SK-MEL-5 (cell line): ENCODE measurements at regions not wholly inside any gene's neighbourhood (a gene's known extent, or its start where the extent isn't known, plus 50 kb on each side); places are given as distances from the start of the nearest gene placed in this dataset.
"Not testable (repeated sequence)": the region's sequence is repeated elsewhere in the genome, so short reads cannot be mapped to it uniquely, and the experiment has no call there.

Source experiments
- DNase-seq: peaks from one replicate; pipeline ENCODE4 v3.0.0-alpha.2; 2016; ENCODE audit warnings: low read depth, low spot score
- in situ Hi-C: cut with HindIII; loops from 2 replicates; pipeline ENCODE4 v1.10.0; 2016; ENCODE audit warnings: low sequenced_read_pairs, high pct_unique_total_duplicates, low pct_unique_long_range_greater_than_20kb

GRCh38 chr10:118966076-118966849 is 63.3 kb upstream of the NANOS1 start:
- in situ Hi-C loops = no loop called here
- no peak for DNase-seq

- DNase-seq = no peak
- in situ Hi-C loops = no loop called here
Measured at GRCh38 chr10:118966850-118967125, 62.7 kb upstream of the NANOS1 start.

- in situ Hi-C loops = no loop called here
Measured at GRCh38 chr10:118967160-118967559, 62.4 kb upstream of the NANOS1 start.

GRCh38 chr10:118968060-118968459 is 61.5 kb upstream of the NANOS1 start:
- no peak for DNase-seq
- in situ Hi-C loops = no loop called here

More at GRCh38 chr10:118967160-118967559, 62.4 kb upstream of the NANOS1 start:
- DNase-seq = no peak

- in situ Hi-C loops = no loop called here
- no peak for DNase-seq
Measured at GRCh38 chr10:118968482-118968881, 61.0 kb upstream of the NANOS1 start.

- no peak for DNase-seq
Measured at GRCh38 chr10:118969014-118969413, 60.5 kb upstream of the NANOS1 start.

GRCh38 chr10:118970770-118971169 is 58.7 kb upstream of the NANOS1 start:
- no peak for DNase-seq
- in situ Hi-C loops = no loop called here

More at GRCh38 chr10:118969014-118969413, 60.5 kb upstream of the NANOS1 start:
- in situ Hi-C loops = no loop called here

- in situ Hi-C loops = no loop called here
- DNase-seq = peak; percentile 33
Measured at GRCh38 chr10:118971187-118971586, 58.3 kb upstream of the NANOS1 start.

GRCh38 chr10:118971876-118972275 is 57.6 kb upstream of the NANOS1 start:
- DNase-seq = no peak
- in situ Hi-C loops = no loop called here

GRCh38 chr10:118973744-118974143 is 55.8 kb upstream of the NANOS1 start:
- in situ Hi-C loops = no loop called here

GRCh38 chr10:118974951-118975350 is 54.6 kb upstream of the NANOS1 start:
- in situ Hi-C loops = no loop called here
- DNase-seq = no peak

More at GRCh38 chr10:118973744-118974143, 55.8 kb upstream of the NANOS1 start:
- DNase-seq = no peak

GRCh38 chr10:118976219-118976618 is 53.3 kb upstream of the NANOS1 start:
- in situ Hi-C loops = not testable (repeated sequence)

GRCh38 chr10:118977022-118977599 is 52.4 kb upstream of the NANOS1 start:
- in situ Hi-C loops = no loop called here
- DNase-seq = no peak

More at GRCh38 chr10:118976219-118976618, 53.3 kb upstream of the NANOS1 start:
- DNase-seq = not testable (repeated sequence)

GRCh38 chr10:118977835-118978234 is 51.7 kb upstream of the NANOS1 start:
- DNase-seq = no peak
- in situ Hi-C loops = no loop called here

- DNase-seq = no peak
- in situ Hi-C loops = no loop called here
Measured at GRCh38 chr10:118978316-118978997, 51.1 kb upstream of the NANOS1 start.

- in situ Hi-C loops = no loop called here
- no peak for DNase-seq
Measured at GRCh38 chr10:118978998-118979350, 50.5 kb upstream of the NANOS1 start.

- no peak for DNase-seq
- in situ Hi-C loops = no loop called here
Measured at GRCh38 chr10:118979661-118980060, 49.9 kb upstream of the NANOS1 start.
